ENCODE measurements at regions not wholly inside any gene's neighbourhood (a gene's known extent, or its start where the extent isn't known, plus 50 kb on each side); places are given as distances from the start of the nearest gene placed in this dataset.

DNA sequence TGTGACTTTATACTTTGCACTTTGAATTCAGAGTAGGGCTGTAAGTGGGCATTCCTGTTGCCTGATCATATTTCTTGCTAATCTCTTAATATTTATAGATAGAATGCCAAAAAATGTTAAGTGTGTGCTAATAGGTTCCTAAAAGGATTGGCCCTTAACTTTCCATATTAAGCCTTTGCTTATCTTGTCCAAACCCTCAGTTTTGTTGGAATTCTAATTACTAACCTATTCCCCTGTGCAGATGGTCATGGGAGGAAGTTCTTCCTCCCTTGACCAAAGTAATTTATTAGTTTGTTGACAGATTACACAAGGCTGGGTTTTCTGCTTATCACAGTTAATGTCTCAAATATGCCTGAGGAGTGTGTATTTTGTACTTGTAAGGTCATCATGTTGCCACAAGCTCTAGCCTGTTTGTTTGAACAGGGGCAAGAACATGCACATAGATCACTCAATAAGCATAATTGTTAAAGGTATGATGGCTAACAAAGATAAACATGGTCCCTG lies 541.1 kb upstream of the SPRY2 start:
- TF ChIP-seq, protein P1, sequence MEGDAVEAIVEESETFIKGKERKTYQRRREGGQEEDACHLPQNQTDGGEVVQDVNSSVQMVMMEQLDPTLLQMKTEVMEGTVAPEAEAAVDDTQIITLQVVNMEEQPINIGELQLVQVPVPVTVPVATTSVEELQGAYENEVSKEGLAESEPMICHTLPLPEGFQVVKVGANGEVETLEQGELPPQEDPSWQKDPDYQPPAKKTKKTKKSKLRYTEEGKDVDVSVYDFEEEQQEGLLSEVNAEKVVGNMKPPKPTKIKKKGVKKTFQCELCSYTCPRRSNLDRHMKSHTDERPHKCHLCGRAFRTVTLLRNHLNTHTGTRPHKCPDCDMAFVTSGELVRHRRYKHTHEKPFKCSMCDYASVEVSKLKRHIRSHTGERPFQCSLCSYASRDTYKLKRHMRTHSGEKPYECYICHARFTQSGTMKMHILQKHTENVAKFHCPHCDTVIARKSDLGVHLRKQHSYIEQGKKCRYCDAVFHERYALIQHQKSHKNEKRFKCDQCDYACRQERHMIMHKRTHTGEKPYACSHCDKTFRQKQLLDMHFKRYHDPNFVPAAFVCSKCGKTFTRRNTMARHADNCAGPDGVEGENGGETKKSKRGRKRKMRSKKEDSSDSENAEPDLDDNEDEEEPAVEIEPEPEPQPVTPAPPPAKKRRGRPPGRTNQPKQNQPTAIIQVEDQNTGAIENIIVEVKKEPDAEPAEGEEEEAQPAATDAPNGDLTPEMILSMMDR (IDR thresholded peaks at IDR 0.05; ENCODE audit: poor library complexity, severe bottlenecking): no peak
- TF ChIP-seq RAD21 (conservative IDR thresholded peaks at IDR 0.05): no peak
- TF ChIP-seq, protein P2, sequence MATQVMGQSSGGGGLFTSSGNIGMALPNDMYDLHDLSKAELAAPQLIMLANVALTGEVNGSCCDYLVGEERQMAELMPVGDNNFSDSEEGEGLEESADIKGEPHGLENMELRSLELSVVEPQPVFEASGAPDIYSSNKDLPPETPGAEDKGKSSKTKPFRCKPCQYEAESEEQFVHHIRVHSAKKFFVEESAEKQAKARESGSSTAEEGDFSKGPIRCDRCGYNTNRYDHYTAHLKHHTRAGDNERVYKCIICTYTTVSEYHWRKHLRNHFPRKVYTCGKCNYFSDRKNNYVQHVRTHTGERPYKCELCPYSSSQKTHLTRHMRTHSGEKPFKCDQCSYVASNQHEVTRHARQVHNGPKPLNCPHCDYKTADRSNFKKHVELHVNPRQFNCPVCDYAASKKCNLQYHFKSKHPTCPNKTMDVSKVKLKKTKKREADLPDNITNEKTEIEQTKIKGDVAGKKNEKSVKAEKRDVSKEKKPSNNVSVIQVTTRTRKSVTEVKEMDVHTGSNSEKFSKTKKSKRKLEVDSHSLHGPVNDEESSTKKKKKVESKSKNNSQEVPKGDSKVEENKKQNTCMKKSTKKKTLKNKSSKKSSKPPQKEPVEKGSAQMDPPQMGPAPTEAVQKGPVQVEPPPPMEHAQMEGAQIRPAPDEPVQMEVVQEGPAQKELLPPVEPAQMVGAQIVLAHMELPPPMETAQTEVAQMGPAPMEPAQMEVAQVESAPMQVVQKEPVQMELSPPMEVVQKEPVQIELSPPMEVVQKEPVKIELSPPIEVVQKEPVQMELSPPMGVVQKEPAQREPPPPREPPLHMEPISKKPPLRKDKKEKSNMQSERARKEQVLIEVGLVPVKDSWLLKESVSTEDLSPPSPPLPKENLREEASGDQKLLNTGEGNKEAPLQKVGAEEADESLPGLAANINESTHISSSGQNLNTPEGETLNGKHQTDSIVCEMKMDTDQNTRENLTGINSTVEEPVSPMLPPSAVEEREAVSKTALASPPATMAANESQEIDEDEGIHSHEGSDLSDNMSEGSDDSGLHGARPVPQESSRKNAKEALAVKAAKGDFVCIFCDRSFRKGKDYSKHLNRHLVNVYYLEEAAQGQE (IDR thresholded peaks at IDR 0.05; ENCODE audit: borderline replicate concordance): no peak
- no peak for TF ChIP-seq EZH2 (IDR thresholded peaks at IDR 0.05; ENCODE audit: borderline replicate concordance, insufficient read depth, low read length, poor library complexity, severe bottlenecking)
- TF ChIP-seq MXI1 (conservative IDR thresholded peaks at IDR 0.05; ENCODE audit: poor library complexity, severe bottlenecking): no peak
- no peak for TF ChIP-seq TAF1 (IDR thresholded peaks at IDR 0.05; ENCODE audit: low read depth)
- TF ChIP-seq EP300 (conservative IDR thresholded peaks at IDR 0.05; ENCODE audit: poor library complexity, severe bottlenecking): no peak
- no peak for TF ChIP-seq POLR2AphosphoS5 (IDR thresholded peaks at IDR 0.05)
- no peak for TF ChIP-seq SMC3 (conservative IDR thresholded peaks at IDR 0.05; ENCODE audit: poor library complexity)
